ENCODE measurements at regions not wholly inside any gene's neighbourhood (a gene's known extent, or its start where the extent isn't known, plus 50 kb on each side); places are given as distances from the start of the nearest gene placed in this dataset.

- CTCF ChIA-PET, result no interaction called here
- no peak for TF ChIP-seq FOXM1 (IDR thresholded peaks at IDR 0.05; ENCODE audit: borderline replicate concordance)
- no peak for TF ChIP-seq ZNF384 (IDR thresholded peaks at IDR 0.05)
- no peak for TF ChIP-seq L3MBTL2 (conservative IDR thresholded peaks at IDR 0.05)
- no peak for TF ChIP-seq HDGF (IDR thresholded peaks at IDR 0.05; ENCODE audit: borderline replicate concordance)
- no peak for TF ChIP-seq ARNT (IDR thresholded peaks at IDR 0.05)
- no peak for TF ChIP-seq TARDBP (IDR thresholded peaks at IDR 0.05)
- no peak for TF ChIP-seq SP1 (IDR thresholded peaks at IDR 0.05)
- POLR2A ChIA-PET, result no interaction called here
- no peak for DNase-seq (ENCODE audit: extremely low spot score)
Measured at GRCh38 chr17:11130367-11130766, 110.6 kb upstream of the SHISA6 start.

- CTCF ChIA-PET, result no interaction called here
- no peak for TF ChIP-seq FOXA1 (IDR thresholded peaks at IDR 0.05)
- TF ChIP-seq SUZ12 (IDR thresholded peaks at IDR 0.05), result no peak
- no peak for TF ChIP-seq BHLHE40 (IDR thresholded peaks at IDR 0.05; ENCODE audit: borderline replicate concordance)
- TF ChIP-seq HDGF (IDR thresholded peaks at IDR 0.05; ENCODE audit: borderline replicate concordance), result no peak
- POLR2A ChIA-PET, result no interaction called here
Measured at GRCh38 chr17:11122908-11123307, 118.1 kb upstream of the SHISA6 start.

GRCh38 chr17:11121341-11121985 lies 119.5 kb upstream of the SHISA6 start:
- POLR2A ChIA-PET, result no interaction called here
- DNase-seq (ENCODE audit: extremely low spot score), result no peak
- TF ChIP-seq ELF4 (IDR thresholded peaks at IDR 0.05) (no peak), SUZ12 (IDR thresholded peaks at IDR 0.05) (no peak), CTBP1 (IDR thresholded peaks at IDR 0.05; ENCODE audit: borderline replicate concordance) (no peak), ZNF384 (IDR thresholded peaks at IDR 0.05) (no peak), HDGF (IDR thresholded peaks at IDR 0.05; ENCODE audit: borderline replicate concordance) (no peak), SP1 (IDR thresholded peaks at IDR 0.05) (no peak), FOXM1 (IDR thresholded peaks at IDR 0.05; ENCODE audit: borderline replicate concordance) (no peak), FOXA1 (IDR thresholded peaks at IDR 0.05) (no peak), TARDBP (IDR thresholded peaks at IDR 0.05) (no peak), PKNOX1 (IDR thresholded peaks at IDR 0.05) (no peak), BHLHE40 (IDR thresholded peaks at IDR 0.05; ENCODE audit: borderline replicate concordance) (no peak), LEF1 (IDR thresholded peaks at IDR 0.05; ENCODE audit: borderline replicate concordance) (no peak)
- CTCF ChIA-PET, result no interaction called here

More at GRCh38 chr17:11122908-11123307, 118.1 kb upstream of the SHISA6 start:
- no peak for DNase-seq (ENCODE audit: extremely low spot score)

GRCh38 chr17:11109106-11109505 lies 131.9 kb upstream of the SHISA6 start:
- TF ChIP-seq CTBP1 (IDR thresholded peaks at IDR 0.05; ENCODE audit: borderline replicate concordance), result no peak
- TF ChIP-seq TARDBP (IDR thresholded peaks at IDR 0.05), result no peak
- TF ChIP-seq FOXK2 (IDR thresholded peaks at IDR 0.05), result no peak
- TF ChIP-seq SUZ12 (IDR thresholded peaks at IDR 0.05), result no peak
- TF ChIP-seq BHLHE40 (IDR thresholded peaks at IDR 0.05; ENCODE audit: borderline replicate concordance), result no peak
- no peak for TF ChIP-seq FOXM1 (IDR thresholded peaks at IDR 0.05; ENCODE audit: borderline replicate concordance)
- no peak for TF ChIP-seq ARNT (IDR thresholded peaks at IDR 0.05)
- TF ChIP-seq LEF1 (IDR thresholded peaks at IDR 0.05; ENCODE audit: borderline replicate concordance), result no peak
- no peak for TF ChIP-seq L3MBTL2 (conservative IDR thresholded peaks at IDR 0.05)
- TF ChIP-seq SP1 (IDR thresholded peaks at IDR 0.05), result no peak
- no peak for TF ChIP-seq NFRKB (IDR thresholded peaks at IDR 0.05)
- TF ChIP-seq PKNOX1 (IDR thresholded peaks at IDR 0.05), result no peak
- no peak for TF ChIP-seq HDGF (IDR thresholded peaks at IDR 0.05; ENCODE audit: borderline replicate concordance)
- TF ChIP-seq ZNF384 (IDR thresholded peaks at IDR 0.05), result no peak
- no peak for TF ChIP-seq FOXA1 (IDR thresholded peaks at IDR 0.05)
- no peak for TF ChIP-seq ELF4 (IDR thresholded peaks at IDR 0.05)
- no peak for DNase-seq (ENCODE audit: extremely low spot score)
- ChIA-PET POLR2A (no interaction called here), CTCF (no interaction called here)

GRCh38 chr17:11105141-11105540 lies 135.9 kb upstream of the SHISA6 start:
- ChIA-PET CTCF (no interaction called here), POLR2A (no interaction called here)
- no peak for DNase-seq (ENCODE audit: extremely low spot score)
- no peak for TF ChIP-seq PKNOX1 (IDR thresholded peaks at IDR 0.05)
- no peak for TF ChIP-seq FOXM1 (IDR thresholded peaks at IDR 0.05; ENCODE audit: borderline replicate concordance)
- TF ChIP-seq SUZ12 (IDR thresholded peaks at IDR 0.05), result no peak
- TF ChIP-seq FOXA1 (IDR thresholded peaks at IDR 0.05), result no peak
- no peak for TF ChIP-seq HDGF (IDR thresholded peaks at IDR 0.05; ENCODE audit: borderline replicate concordance)
- no peak for TF ChIP-seq ELF4 (IDR thresholded peaks at IDR 0.05)
- no peak for TF ChIP-seq ZNF384 (IDR thresholded peaks at IDR 0.05)
- no peak for TF ChIP-seq FOXK2 (IDR thresholded peaks at IDR 0.05)
- TF ChIP-seq L3MBTL2 (conservative IDR thresholded peaks at IDR 0.05), result no peak

- TF ChIP-seq NFRKB (IDR thresholded peaks at IDR 0.05), result no peak
- no peak for TF ChIP-seq PKNOX1 (IDR thresholded peaks at IDR 0.05)
- TF ChIP-seq TARDBP (IDR thresholded peaks at IDR 0.05), result no peak
- no peak for TF ChIP-seq FOXA1 (IDR thresholded peaks at IDR 0.05)
- no peak for TF ChIP-seq FOXK2 (IDR thresholded peaks at IDR 0.05)
- no peak for TF ChIP-seq L3MBTL2 (conservative IDR thresholded peaks at IDR 0.05)
- no peak for TF ChIP-seq SUZ12 (IDR thresholded peaks at IDR 0.05)
- TF ChIP-seq HDGF (IDR thresholded peaks at IDR 0.05; ENCODE audit: borderline replicate concordance), result no peak
- no peak for TF ChIP-seq SP1 (IDR thresholded peaks at IDR 0.05)
- no peak for TF ChIP-seq LEF1 (IDR thresholded peaks at IDR 0.05; ENCODE audit: borderline replicate concordance)
- no peak for TF ChIP-seq ARNT (IDR thresholded peaks at IDR 0.05)
- TF ChIP-seq BHLHE40 (IDR thresholded peaks at IDR 0.05; ENCODE audit: borderline replicate concordance), result no peak
- TF ChIP-seq ZNF384 (IDR thresholded peaks at IDR 0.05), result no peak
- no peak for TF ChIP-seq CTBP1 (IDR thresholded peaks at IDR 0.05; ENCODE audit: borderline replicate concordance)
- TF ChIP-seq ELF4 (IDR thresholded peaks at IDR 0.05), result no peak
- no peak for DNase-seq (ENCODE audit: extremely low spot score)
- ChIA-PET POLR2A (no interaction called here), CTCF (no interaction called here)
Measured at GRCh38 chr17:11097121-11097520, 143.9 kb upstream of the SHISA6 start.
